Bone marrow (tissue), 2 donors: ENCODE measurements at regions not wholly inside any gene's neighbourhood (a gene's known extent, or its start where the extent isn't known, plus 50 kb on each side); places are given as distances from the start of the nearest gene placed in this dataset.
"Not testable (repeated sequence)": the region's sequence is repeated elsewhere in the genome, so short reads cannot be mapped to it uniquely, and the experiment has no call there.

ENCODE experiments used
- DNase-seq, 2 donors: peaks; one replicate each; lab custom pipeline; 2025; lab: John Stamatoyannopoulos, UW

GRCh38 chr1:104028416-104029035, 278.8 kb downstream of the AMY1C start:
- DNase-seq, result no peak

GRCh38 chr1:104029456-104029970, 279.8 kb downstream of the AMY1C start:
- DNase-seq, result no peak

GRCh38 chr1:104056786-104057185, 307.1 kb downstream of the AMY1C start:
- DNase-seq, result no peak

- DNase-seq, result not testable (repeated sequence)
These were observed 307.7 kb downstream of the AMY1C start for GRCh38 chr1:104057219-104057898.

- not testable (repeated sequence) for DNase-seq
These were observed 311.9 kb downstream of the AMY1C start for GRCh38 chr1:104061637-104062036.

GRCh38 chr1:104064399-104064798, 314.7 kb downstream of the AMY1C start:
- no peak for DNase-seq

- no peak for DNase-seq
These were observed 323.2 kb downstream of the AMY1C start for GRCh38 chr1:104072915-104073371.

GRCh38 chr1:104073463-104073902, 323.8 kb downstream of the AMY1C start:
- DNase-seq, result no peak

GRCh38 chr1:104082221-104082620, 332.5 kb downstream of the AMY1C start:
- no peak for DNase-seq

- no peak for DNase-seq
These were observed 334.7 kb downstream of the AMY1C start for GRCh38 chr1:104084380-104084779.

GRCh38 chr1:104092698-104093097, 343.0 kb downstream of the AMY1C start:
- DNase-seq, result no peak

- no peak for DNase-seq
These were observed 349.1 kb downstream of the AMY1C start for GRCh38 chr1:104098837-104099236.

GRCh38 chr1:104100115-104100514, 350.4 kb downstream of the AMY1C start:
- DNase-seq, result no peak

- DNase-seq, result no peak
These were observed 355.8 kb downstream of the AMY1C start for GRCh38 chr1:104105465-104105864.

GRCh38 chr1:104120525-104120924, 370.8 kb downstream of the AMY1C start:
- DNase-seq, result no peak

GRCh38 chr1:104121271-104121670, 371.6 kb downstream of the AMY1C start:
- no peak for DNase-seq

- no peak for DNase-seq
These were observed 375.6 kb downstream of the AMY1C start for GRCh38 chr1:104125266-104125665.

- DNase-seq, result no peak
These were observed 376.3 kb downstream of the AMY1C start for GRCh38 chr1:104125970-104126369.

GRCh38 chr1:104132382-104132973, 382.8 kb downstream of the AMY1C start:
- no peak for DNase-seq

GRCh38 chr1:104135036-104135435, 385.3 kb downstream of the AMY1C start:
- not testable (repeated sequence) for DNase-seq

- DNase-seq, result no peak
These were observed 386.9 kb downstream of the AMY1C start for GRCh38 chr1:104136621-104137020.

GRCh38 chr1:104156738-104157137, 407.0 kb downstream of the AMY1C start:
- no peak for DNase-seq

- DNase-seq, result no peak
These were observed 414.3 kb downstream of the AMY1C start for GRCh38 chr1:104163912-104164476.
